ENCODE measurements at regions not wholly inside any gene's neighbourhood (a gene's known extent, or its start where the extent isn't known, plus 50 kb on each side); places are given as distances from the start of the nearest gene placed in this dataset.
A peak's percentile ranks its signal among the peaks of the same experiment; 100 is the strongest.

- Histone ChIP-seq H3K27me3 (ENCODE audit: insufficient read depth, low read length) (peaks cover 3% of the 10 kb centered on the region), H2BK120ac (ENCODE audit: low read depth, low read length, poor library complexity, severe bottlenecking) (no peak overlapping the region), H2BK15ac (ENCODE audit: low read depth, low read length) (no peak overlapping the region), H3K4me1 (ENCODE audit: insufficient read depth, low read length) (no peaks in the 10 kb centered on the region), H3K18ac (ENCODE audit: insufficient read length, low read depth, low read length) (no peak overlapping the region), H3T11ph (ENCODE audit: low read length) (no peak overlapping the region), H3K9me3 (ENCODE audit: control insufficient read depth, low read depth, low read length) (no peaks in the 10 kb centered on the region), H3K79me2 (ENCODE audit: insufficient read depth, low read length) (no peaks in the 10 kb centered on the region), H2BK12ac (ENCODE audit: insufficient read length, low read depth, low read length) (no peak overlapping the region), H4K91ac (ENCODE audit: insufficient read length, low read depth, low read length) (no peak overlapping the region), H3K23ac (ENCODE audit: insufficient read length, low read depth, low read length) (no peak overlapping the region), H3K23me2 (ENCODE audit: insufficient read length, low read depth, low read length, poor library complexity, severe bottlenecking) (no peaks in the 10 kb centered on the region), H4K5ac (ENCODE audit: insufficient read length, low read depth, low read length) (no peak overlapping the region), H3K56ac (ENCODE audit: insufficient read length, low read depth, low read length) (no peak overlapping the region), H3K14ac (ENCODE audit: insufficient read depth, low read length) (no peak overlapping the region), H2AK5ac (ENCODE audit: insufficient read length, low read length) (no peak overlapping the region), H4K8ac (replicated peaks; ENCODE audit: insufficient read length, low read depth, low read length) (no peak overlapping the region), H3K79me1 (ENCODE audit: insufficient read depth, low read depth, low read length, poor library complexity, severe bottlenecking) (no peaks in the 10 kb centered on the region), H3K9ac (ENCODE audit: extremely low read depth, insufficient read length, low read length) (no peak overlapping the region), H4K20me1 (ENCODE audit: control insufficient read depth, insufficient read depth, insufficient read length) (no peaks in the 10 kb centered on the region), H3K4me2 (ENCODE audit: insufficient read depth, insufficient read length, low read length) (no peak overlapping the region), H2AFZ (ENCODE audit: low read length) (peak overlapping the region; percentile 36), H3K27ac (ENCODE audit: insufficient read length, low read depth, low read length) (no peak overlapping the region), H3K4ac (ENCODE audit: low read depth, low read length) (no peak overlapping the region), H2BK5ac (ENCODE audit: insufficient read length, low read length) (no peak overlapping the region), H2BK20ac (ENCODE audit: low read depth, low read length, poor library complexity, severe bottlenecking) (no peak overlapping the region)
- no peak for TF ChIP-seq CTCF (conservative IDR thresholded peaks at IDR 0.05)
- Mint-ChIP-seq H3K4me1 (peaks cover 4 to 10% of the 10 kb centered on the region in 2 experiments), H3K9me3 (no peaks in the 10 kb centered on the region), H3K27me3 (ENCODE audit: low read depth) (peaks cover 5% of the 10 kb centered on the region; the same call in 1 of the 2 replicates), H3K27ac (peak overlapping the region in 1 of 3 experiments; percentile 87; a peak in 2 of 7 replicates), H3K4me3 (no peak overlapping the region), H3K36me3 (ENCODE audit: insufficient read depth in 1 of 3, low read depth in 3 of 3) (no peaks in the 10 kb centered on the region; a peak in 2 of 7 replicates)
- DNase-seq: no peak
- no CpG with 5 or more reads among the region's 16 CpGs for WGBS (ENCODE audit: extremely low coverage, insufficient read length, low lambda C conversion rate)
Observed at GRCh38 chr11:121766166-121766565, 313.4 kb upstream of the SORL1-AS1 start.
